Gastrocnemius medialis (tissue), 4 donors: ENCODE measurements at regions not wholly inside any gene's neighbourhood (a gene's known extent, or its start where the extent isn't known, plus 50 kb on each side); places are given as distances from the start of the nearest gene placed in this dataset.
"Not testable (repeated sequence)": the region's sequence is repeated elsewhere in the genome, so short reads cannot be mapped to it uniquely, and the experiment has no call there.

Experiments used
- POLR2A ChIP-seq, 2 donors: fragments of 450-650 bp; IDR thresholded peaks; one replicate each; pipeline ENCODE4 v1.6.1; 2017; ENCODE audit warnings: antibody characterized with exemption in 2 of 2, mild to moderate bottlenecking in 2 of 2, moderate library complexity in 2 of 2
- TF ChIP-seq, protein P1 (sequence below), 5 experiments: fragments of 450-650 bp in 3 of 5; fragments of 200-600 bp in 2 of 5; sonication (generic) in 2 of 5; IDR thresholded peaks in 4 of 5; conservative IDR thresholded peaks in 1 of 5; 1 replicate in 4 of 5; 2 replicates in 1 of 5; pipeline ENCODE4 v1.5.1; 2016 to 2019; ENCODE audit warnings: antibody characterized with exemption in 5 of 5, mild to moderate bottlenecking in 3 of 5, moderate library complexity in 3 of 5

GRCh38 chr12:67488349-67488748 is 160.2 kb upstream of the DYRK2 start:
- TF ChIP-seq, protein P1, sequence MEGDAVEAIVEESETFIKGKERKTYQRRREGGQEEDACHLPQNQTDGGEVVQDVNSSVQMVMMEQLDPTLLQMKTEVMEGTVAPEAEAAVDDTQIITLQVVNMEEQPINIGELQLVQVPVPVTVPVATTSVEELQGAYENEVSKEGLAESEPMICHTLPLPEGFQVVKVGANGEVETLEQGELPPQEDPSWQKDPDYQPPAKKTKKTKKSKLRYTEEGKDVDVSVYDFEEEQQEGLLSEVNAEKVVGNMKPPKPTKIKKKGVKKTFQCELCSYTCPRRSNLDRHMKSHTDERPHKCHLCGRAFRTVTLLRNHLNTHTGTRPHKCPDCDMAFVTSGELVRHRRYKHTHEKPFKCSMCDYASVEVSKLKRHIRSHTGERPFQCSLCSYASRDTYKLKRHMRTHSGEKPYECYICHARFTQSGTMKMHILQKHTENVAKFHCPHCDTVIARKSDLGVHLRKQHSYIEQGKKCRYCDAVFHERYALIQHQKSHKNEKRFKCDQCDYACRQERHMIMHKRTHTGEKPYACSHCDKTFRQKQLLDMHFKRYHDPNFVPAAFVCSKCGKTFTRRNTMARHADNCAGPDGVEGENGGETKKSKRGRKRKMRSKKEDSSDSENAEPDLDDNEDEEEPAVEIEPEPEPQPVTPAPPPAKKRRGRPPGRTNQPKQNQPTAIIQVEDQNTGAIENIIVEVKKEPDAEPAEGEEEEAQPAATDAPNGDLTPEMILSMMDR (IDR thresholded peaks at IDR 0.05 in 4 of 5, conservative IDR thresholded peaks at IDR 0.05 in 1 of 5) = not testable (repeated sequence)
- not testable (repeated sequence) for TF ChIP-seq POLR2A (IDR thresholded peaks at IDR 0.05)
